ENCODE measurements at regions not wholly inside any gene's neighbourhood (a gene's known extent, or its start where the extent isn't known, plus 50 kb on each side); places are given as distances from the start of the nearest gene placed in this dataset.

DNA sequence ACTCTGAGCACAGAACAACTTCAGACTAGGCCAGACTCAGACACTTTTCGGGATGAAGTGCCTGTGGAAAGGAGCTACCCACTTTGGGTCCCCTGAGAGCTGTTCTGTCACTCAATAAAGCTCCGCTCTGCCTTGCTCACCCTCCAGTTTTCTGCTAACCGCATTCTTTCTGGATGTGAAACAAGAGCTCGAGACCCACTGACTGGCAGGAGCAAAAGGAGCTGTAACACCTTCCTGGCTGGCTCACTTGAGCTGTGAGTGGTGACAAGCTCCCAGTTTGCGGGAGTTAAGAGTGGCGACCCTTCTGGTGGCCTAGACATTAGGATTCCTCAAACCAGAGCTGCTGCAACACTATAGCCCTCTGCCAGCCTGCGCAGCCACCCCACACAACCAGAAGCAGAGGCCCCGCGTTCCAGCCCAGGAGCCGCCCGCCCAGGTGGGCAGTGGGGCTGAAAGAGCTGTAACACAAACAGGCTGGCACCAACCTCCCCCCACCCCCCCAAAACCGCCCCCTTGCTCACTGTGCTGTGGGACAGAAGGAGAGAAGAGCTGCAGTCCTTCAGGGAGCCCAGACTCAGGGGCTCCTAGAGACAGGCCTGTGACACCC is 1178.1 kb upstream of the GBE1 start:
- no peak for TF ChIP-seq TCF12 (IDR thresholded peaks at IDR 0.05; ENCODE audit: low read depth)
- TF ChIP-seq TAF1 (IDR thresholded peaks at IDR 0.05; ENCODE audit: low read depth) = no peak
- no peak for TF ChIP-seq CEBPB (IDR thresholded peaks at IDR 0.05)
- TF ChIP-seq EP300 (IDR thresholded peaks at IDR 0.05; ENCODE audit: borderline replicate concordance) = no peak
- no peak for TF ChIP-seq RAD21 (IDR thresholded peaks at IDR 0.05; ENCODE audit: low read depth)
- TF ChIP-seq CREB1 (IDR thresholded peaks at IDR 0.05; ENCODE audit: low read depth) = no peak
- TF ChIP-seq, protein P1, sequence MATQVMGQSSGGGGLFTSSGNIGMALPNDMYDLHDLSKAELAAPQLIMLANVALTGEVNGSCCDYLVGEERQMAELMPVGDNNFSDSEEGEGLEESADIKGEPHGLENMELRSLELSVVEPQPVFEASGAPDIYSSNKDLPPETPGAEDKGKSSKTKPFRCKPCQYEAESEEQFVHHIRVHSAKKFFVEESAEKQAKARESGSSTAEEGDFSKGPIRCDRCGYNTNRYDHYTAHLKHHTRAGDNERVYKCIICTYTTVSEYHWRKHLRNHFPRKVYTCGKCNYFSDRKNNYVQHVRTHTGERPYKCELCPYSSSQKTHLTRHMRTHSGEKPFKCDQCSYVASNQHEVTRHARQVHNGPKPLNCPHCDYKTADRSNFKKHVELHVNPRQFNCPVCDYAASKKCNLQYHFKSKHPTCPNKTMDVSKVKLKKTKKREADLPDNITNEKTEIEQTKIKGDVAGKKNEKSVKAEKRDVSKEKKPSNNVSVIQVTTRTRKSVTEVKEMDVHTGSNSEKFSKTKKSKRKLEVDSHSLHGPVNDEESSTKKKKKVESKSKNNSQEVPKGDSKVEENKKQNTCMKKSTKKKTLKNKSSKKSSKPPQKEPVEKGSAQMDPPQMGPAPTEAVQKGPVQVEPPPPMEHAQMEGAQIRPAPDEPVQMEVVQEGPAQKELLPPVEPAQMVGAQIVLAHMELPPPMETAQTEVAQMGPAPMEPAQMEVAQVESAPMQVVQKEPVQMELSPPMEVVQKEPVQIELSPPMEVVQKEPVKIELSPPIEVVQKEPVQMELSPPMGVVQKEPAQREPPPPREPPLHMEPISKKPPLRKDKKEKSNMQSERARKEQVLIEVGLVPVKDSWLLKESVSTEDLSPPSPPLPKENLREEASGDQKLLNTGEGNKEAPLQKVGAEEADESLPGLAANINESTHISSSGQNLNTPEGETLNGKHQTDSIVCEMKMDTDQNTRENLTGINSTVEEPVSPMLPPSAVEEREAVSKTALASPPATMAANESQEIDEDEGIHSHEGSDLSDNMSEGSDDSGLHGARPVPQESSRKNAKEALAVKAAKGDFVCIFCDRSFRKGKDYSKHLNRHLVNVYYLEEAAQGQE (IDR thresholded peaks at IDR 0.05; ENCODE audit: low read depth) = no peak
- TF ChIP-seq, protein P2, sequence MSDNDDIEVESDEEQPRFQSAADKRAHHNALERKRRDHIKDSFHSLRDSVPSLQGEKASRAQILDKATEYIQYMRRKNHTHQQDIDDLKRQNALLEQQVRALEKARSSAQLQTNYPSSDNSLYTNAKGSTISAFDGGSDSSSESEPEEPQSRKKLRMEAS (IDR thresholded peaks at IDR 0.05) = no peak
- no peak for TF ChIP-seq FOXM1 (IDR thresholded peaks at IDR 0.05; ENCODE audit: borderline replicate concordance, low read depth)
- TF ChIP-seq YY1 (IDR thresholded peaks at IDR 0.05; ENCODE audit: low read depth) = no peak
- TF ChIP-seq NFIC (IDR thresholded peaks at IDR 0.05) = no peak
